ENCODE measurements at regions not wholly inside any gene's neighbourhood (a gene's known extent, or its start where the extent isn't known, plus 50 kb on each side); places are given as distances from the start of the nearest gene placed in this dataset.
"Not testable (repeated sequence)": the region's sequence is repeated elsewhere in the genome, so short reads cannot be mapped to it uniquely, and the experiment has no call there.

DNA sequence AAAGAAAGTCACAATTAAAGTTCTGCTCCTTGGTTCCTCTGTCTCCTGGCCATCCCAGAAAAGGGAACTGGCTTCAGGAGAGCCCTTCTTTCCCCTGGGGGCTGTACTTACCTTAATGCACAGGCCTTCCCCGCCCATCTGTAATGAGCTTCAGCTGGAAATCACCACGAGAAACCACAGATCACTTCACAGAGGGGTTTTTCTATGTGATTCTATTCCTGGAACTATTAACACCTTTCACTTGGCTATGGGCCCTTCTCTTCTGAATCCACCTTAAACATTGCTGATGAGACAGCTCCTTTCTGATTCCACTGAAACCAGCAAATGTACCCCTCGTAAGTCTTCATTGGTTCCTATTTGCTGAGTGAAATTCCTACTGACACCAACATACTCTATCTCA lies 80.7 kb downstream of the FOXF2 start:
- Histone ChIP-seq H3K9me3 (ENCODE audit: control insufficient read depth in 1 of 2, low read length in 2 of 2) (no peaks in the 10 kb centered on the region), H3K27ac (ENCODE audit: low read depth, low read length) (no peak overlapping the region), H3K9ac (ENCODE audit: low read depth in 1 of 2, low read length in 2 of 2) (no peak overlapping the region), H3K4me3 (ENCODE audit: low read depth in 1 of 2, low read length in 2 of 2) (no peak overlapping the region), H3K4me1 (ENCODE audit: control insufficient read depth in 1 of 2, insufficient read depth in 2 of 2, low read length in 2 of 2) (no peaks in the 10 kb centered on the region), H3K27me3 (ENCODE audit: control insufficient read depth in 1 of 2, insufficient read depth in 2 of 2, low read length in 2 of 2) (no peaks in the 10 kb centered on the region), H3K36me3 (ENCODE audit: control insufficient read depth in 1 of 2, insufficient read depth in 2 of 2, low read length in 2 of 2) (no peaks in the 10 kb centered on the region)

GRCh38 chr6:1472643-1473042 lies 83.3 kb downstream of the FOXF2 start:
- no peaks in the 10 kb centered on the region for H3K4me1 ChIP-seq (ENCODE audit: control insufficient read depth in 1 of 2, insufficient read depth in 2 of 2, low read length in 2 of 2)
- H3K4me3 ChIP-seq (ENCODE audit: low read depth in 1 of 2, low read length in 2 of 2): no peak overlapping the region
- no peaks in the 10 kb centered on the region for H3K27me3 ChIP-seq (ENCODE audit: control insufficient read depth in 1 of 2, insufficient read depth in 2 of 2, low read length in 2 of 2)
- no peaks in the 10 kb centered on the region for H3K36me3 ChIP-seq (ENCODE audit: control insufficient read depth in 1 of 2, insufficient read depth in 2 of 2, low read length in 2 of 2)
- H3K27ac ChIP-seq (ENCODE audit: low read depth, low read length): no peak overlapping the region
- no peak overlapping the region for H3K9ac ChIP-seq (ENCODE audit: low read depth in 1 of 2, low read length in 2 of 2)
- H3K9me3 ChIP-seq (ENCODE audit: control insufficient read depth in 1 of 2, low read length in 2 of 2): no peaks in the 10 kb centered on the region

- H3K27me3 ChIP-seq (ENCODE audit: control insufficient read depth in 1 of 2, insufficient read depth in 2 of 2, low read length in 2 of 2): no peaks in the 10 kb centered on the region
- no peak overlapping the region for H3K9ac ChIP-seq (ENCODE audit: low read depth in 1 of 2, low read length in 2 of 2)
Observed at GRCh38 chr6:1473166-1473565, 83.8 kb downstream of the FOXF2 start.

DNA sequence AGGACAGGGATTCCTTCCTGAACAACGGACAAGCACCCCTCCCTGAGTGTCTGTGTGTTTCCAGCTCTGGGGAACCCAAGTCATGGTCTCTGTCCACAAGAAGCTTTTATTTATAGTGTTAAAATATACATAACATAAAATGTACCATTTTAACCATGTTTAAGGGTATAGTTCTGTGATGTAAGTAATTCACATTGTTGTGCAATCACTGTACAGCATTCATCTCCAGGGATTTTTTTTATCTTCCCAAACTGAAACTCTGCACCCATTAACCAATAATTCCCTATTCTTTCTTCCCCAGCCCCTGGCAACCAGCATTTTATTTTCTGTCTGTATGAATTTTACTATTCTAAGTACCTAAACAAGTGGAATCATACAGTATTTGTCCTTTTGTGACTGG lies 84.2 kb downstream of the FOXF2 start:
- H3K27me3 ChIP-seq (ENCODE audit: control insufficient read depth in 1 of 2, insufficient read depth in 2 of 2, low read length in 2 of 2): no peaks in the 10 kb centered on the region
- H3K4me3 ChIP-seq (ENCODE audit: low read depth in 1 of 2, low read length in 2 of 2): no peak overlapping the region
- no peaks in the 10 kb centered on the region for H3K4me1 ChIP-seq (ENCODE audit: control insufficient read depth in 1 of 2, insufficient read depth in 2 of 2, low read length in 2 of 2)
- no peak overlapping the region for H3K9ac ChIP-seq (ENCODE audit: low read depth in 1 of 2, low read length in 2 of 2)
- no peak overlapping the region for H3K27ac ChIP-seq (ENCODE audit: low read depth, low read length)
- no peaks in the 10 kb centered on the region for H3K9me3 ChIP-seq (ENCODE audit: control insufficient read depth in 1 of 2, low read length in 2 of 2)
- H3K36me3 ChIP-seq (ENCODE audit: control insufficient read depth in 1 of 2, insufficient read depth in 2 of 2, low read length in 2 of 2): no peaks in the 10 kb centered on the region

More at GRCh38 chr6:1473166-1473565, 83.8 kb downstream of the FOXF2 start:
- H3K9me3 ChIP-seq (ENCODE audit: control insufficient read depth in 1 of 2, low read length in 2 of 2): no peaks in the 10 kb centered on the region
- no peak overlapping the region for H3K4me3 ChIP-seq (ENCODE audit: low read depth in 1 of 2, low read length in 2 of 2)
- no peaks in the 10 kb centered on the region for H3K36me3 ChIP-seq (ENCODE audit: control insufficient read depth in 1 of 2, insufficient read depth in 2 of 2, low read length in 2 of 2)
- no peak overlapping the region for H3K27ac ChIP-seq (ENCODE audit: low read depth, low read length)
- no peaks in the 10 kb centered on the region for H3K4me1 ChIP-seq (ENCODE audit: control insufficient read depth in 1 of 2, insufficient read depth in 2 of 2, low read length in 2 of 2)

DNA sequence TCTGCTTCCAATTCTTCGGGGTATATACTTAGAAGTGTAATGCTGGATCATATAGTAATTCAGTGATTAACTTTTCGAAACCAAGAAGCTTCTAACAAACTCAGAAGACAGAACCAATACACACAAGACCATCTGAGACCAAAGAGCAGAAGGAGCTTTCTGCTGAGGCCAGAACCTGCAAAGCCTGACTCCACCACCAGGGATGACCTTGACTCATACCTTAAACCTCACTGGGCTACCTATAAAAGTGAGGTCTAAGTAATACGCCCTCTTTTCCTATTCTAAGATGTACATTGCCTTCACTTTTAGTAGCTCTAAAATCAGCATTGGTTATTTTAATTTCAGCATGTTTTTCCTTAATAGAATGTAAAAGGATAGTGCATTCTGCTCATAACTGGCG lies 84.8 kb downstream of the FOXF2 start:
- no peaks in the 10 kb centered on the region for H3K36me3 ChIP-seq (ENCODE audit: control insufficient read depth in 1 of 2, insufficient read depth in 2 of 2, low read length in 2 of 2)
- no peak overlapping the region for H3K9ac ChIP-seq (ENCODE audit: low read depth in 1 of 2, low read length in 2 of 2)
- H3K9me3 ChIP-seq (ENCODE audit: control insufficient read depth in 1 of 2, low read length in 2 of 2): no peaks in the 10 kb centered on the region
- H3K27me3 ChIP-seq (ENCODE audit: control insufficient read depth in 1 of 2, insufficient read depth in 2 of 2, low read length in 2 of 2): no peaks in the 10 kb centered on the region
- H3K4me1 ChIP-seq (ENCODE audit: control insufficient read depth in 1 of 2, insufficient read depth in 2 of 2, low read length in 2 of 2): no peaks in the 10 kb centered on the region
- no peak overlapping the region for H3K4me3 ChIP-seq (ENCODE audit: low read depth in 1 of 2, low read length in 2 of 2)
- no peak overlapping the region for H3K27ac ChIP-seq (ENCODE audit: low read depth, low read length)

DNA sequence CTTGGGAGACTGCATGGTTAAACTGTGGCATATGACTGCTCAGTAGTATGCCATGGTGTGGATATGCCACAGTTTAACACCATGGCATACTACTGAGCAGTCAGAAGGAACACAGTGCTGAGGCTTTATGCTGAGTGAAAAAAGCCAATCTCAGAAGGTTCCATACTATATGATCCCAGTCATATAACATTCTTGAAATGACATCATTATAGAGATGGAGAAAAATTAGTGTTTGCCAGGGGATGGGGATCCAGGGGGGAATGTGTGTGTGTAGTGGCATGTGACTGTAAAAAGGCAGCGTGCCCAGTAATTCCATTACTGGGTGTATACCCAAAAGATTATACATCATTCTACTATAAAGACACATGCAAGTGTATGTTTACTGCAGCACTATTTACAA lies 85.8 kb downstream of the FOXF2 start:
- Histone ChIP-seq H3K4me3 (ENCODE audit: low read depth in 1 of 2, low read length in 2 of 2) (no peak overlapping the region), H3K27ac (ENCODE audit: low read depth, low read length) (no peak overlapping the region), H3K27me3 (ENCODE audit: control insufficient read depth in 1 of 2, insufficient read depth in 2 of 2, low read length in 2 of 2) (no peaks in the 10 kb centered on the region), H3K4me1 (ENCODE audit: control insufficient read depth in 1 of 2, insufficient read depth in 2 of 2, low read length in 2 of 2) (no peaks in the 10 kb centered on the region), H3K9me3 (ENCODE audit: control insufficient read depth in 1 of 2, low read length in 2 of 2) (no peaks in the 10 kb centered on the region), H3K36me3 (ENCODE audit: control insufficient read depth in 1 of 2, insufficient read depth in 2 of 2, low read length in 2 of 2) (no peaks in the 10 kb centered on the region), H3K9ac (ENCODE audit: low read depth in 1 of 2, low read length in 2 of 2) (no peak overlapping the region)

DNA sequence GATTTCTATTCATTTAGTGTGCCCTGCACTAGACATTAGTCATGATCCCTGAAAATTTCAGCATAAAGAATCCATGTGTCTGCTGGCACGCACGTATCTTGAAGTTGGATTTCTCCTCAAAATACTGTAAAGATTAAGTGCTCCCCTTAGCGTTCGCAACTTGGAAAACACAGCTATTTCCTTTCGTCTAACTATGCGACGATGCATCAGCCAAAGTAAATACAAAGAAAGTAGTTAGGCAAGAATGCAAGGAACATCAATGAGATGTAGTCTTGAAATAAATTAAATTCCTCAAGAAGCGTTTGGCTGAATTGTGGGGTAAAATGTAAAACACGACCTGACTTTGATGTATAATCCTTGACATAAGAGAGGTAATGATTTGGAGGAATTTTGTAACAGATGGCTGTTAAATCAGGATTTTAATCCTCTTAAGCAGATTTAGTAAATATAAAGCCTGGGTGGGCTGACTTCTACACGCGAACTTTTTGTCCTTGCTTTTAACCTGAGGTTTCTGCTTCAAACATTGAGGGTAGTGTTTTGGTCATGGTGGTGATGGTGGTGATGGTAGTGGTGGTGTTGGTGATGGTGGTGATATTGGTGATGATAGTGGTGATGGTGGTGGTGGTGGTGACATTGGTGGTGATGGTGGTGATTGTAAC lies 88.2 kb downstream of the FOXF2 start:
- H3K9ac ChIP-seq (ENCODE audit: low read depth in 1 of 2, low read length in 2 of 2): no peak overlapping the region
- no peaks in the 10 kb centered on the region for H3K4me1 ChIP-seq (ENCODE audit: control insufficient read depth in 1 of 2, insufficient read depth in 2 of 2, low read length in 2 of 2)
- H3K4me3 ChIP-seq (ENCODE audit: low read depth in 1 of 2, low read length in 2 of 2): no peak overlapping the region
- no peaks in the 10 kb centered on the region for H3K9me3 ChIP-seq (ENCODE audit: control insufficient read depth in 1 of 2, low read length in 2 of 2)
- no peaks in the 10 kb centered on the region for H3K36me3 ChIP-seq (ENCODE audit: control insufficient read depth in 1 of 2, insufficient read depth in 2 of 2, low read length in 2 of 2)
- no peak overlapping the region for H3K27ac ChIP-seq (ENCODE audit: low read depth, low read length)
- no peaks in the 10 kb centered on the region for H3K27me3 ChIP-seq (ENCODE audit: control insufficient read depth in 1 of 2, insufficient read depth in 2 of 2, low read length in 2 of 2)

- H3K36me3 ChIP-seq (ENCODE audit: control insufficient read depth in 1 of 2, insufficient read depth in 2 of 2, low read length in 2 of 2); H3K9me3 ChIP-seq (ENCODE audit: control insufficient read depth in 1 of 2, low read length in 2 of 2); H3K27ac ChIP-seq (ENCODE audit: low read depth, low read length); H3K4me3 ChIP-seq (ENCODE audit: low read depth in 1 of 2, low read length in 2 of 2); H3K27me3 ChIP-seq (ENCODE audit: control insufficient read depth in 1 of 2, insufficient read depth in 2 of 2, low read length in 2 of 2); H3K9ac ChIP-seq (ENCODE audit: low read depth in 1 of 2, low read length in 2 of 2); H3K4me1 ChIP-seq (ENCODE audit: control insufficient read depth in 1 of 2, insufficient read depth in 2 of 2, low read length in 2 of 2): not testable (repeated sequence)
Observed at GRCh38 chr6:1478163-1478826, 88.9 kb downstream of the FOXF2 start.

DNA sequence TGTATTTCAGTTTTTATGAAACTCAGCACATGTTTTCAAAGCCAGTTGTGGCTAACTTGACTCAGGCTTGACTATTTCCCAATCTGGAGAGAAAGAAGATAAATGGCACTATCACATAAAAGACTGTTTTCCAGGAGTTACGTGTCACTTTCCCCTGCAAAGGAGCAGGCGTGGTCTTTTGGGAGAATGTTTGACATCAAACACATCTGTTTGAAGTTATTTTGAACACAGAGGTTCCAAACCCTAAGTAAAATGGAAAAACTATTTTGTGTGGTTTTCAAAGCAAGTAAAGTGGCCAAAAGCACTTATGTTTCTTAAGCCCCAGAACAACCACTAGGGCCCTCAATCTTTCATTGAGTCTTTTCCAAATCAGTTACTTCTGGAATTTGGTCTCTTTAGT lies 89.7 kb downstream of the FOXF2 start:
- H3K4me3 ChIP-seq (ENCODE audit: low read depth in 1 of 2, low read length in 2 of 2): no peak overlapping the region
- H3K4me1 ChIP-seq (ENCODE audit: control insufficient read depth in 1 of 2, insufficient read depth in 2 of 2, low read length in 2 of 2): no peaks in the 10 kb centered on the region
- H3K9me3 ChIP-seq (ENCODE audit: control insufficient read depth in 1 of 2, low read length in 2 of 2): no peaks in the 10 kb centered on the region
- no peaks in the 10 kb centered on the region for H3K27me3 ChIP-seq (ENCODE audit: control insufficient read depth in 1 of 2, insufficient read depth in 2 of 2, low read length in 2 of 2)
- H3K27ac ChIP-seq (ENCODE audit: low read depth, low read length): no peak overlapping the region
- H3K36me3 ChIP-seq (ENCODE audit: control insufficient read depth in 1 of 2, insufficient read depth in 2 of 2, low read length in 2 of 2): no peaks in the 10 kb centered on the region
- H3K9ac ChIP-seq (ENCODE audit: low read depth in 1 of 2, low read length in 2 of 2): no peak overlapping the region

GRCh38 chr6:1479601-1480221 lies 90.3 kb downstream of the FOXF2 start:
- Histone ChIP-seq H3K36me3 (ENCODE audit: control insufficient read depth in 1 of 2, insufficient read depth in 2 of 2, low read length in 2 of 2) (no peaks in the 10 kb centered on the region), H3K9me3 (ENCODE audit: control insufficient read depth in 1 of 2, low read length in 2 of 2) (no peaks in the 10 kb centered on the region), H3K27ac (ENCODE audit: low read depth, low read length) (no peak overlapping the region), H3K4me3 (ENCODE audit: low read depth in 1 of 2, low read length in 2 of 2) (no peak overlapping the region), H3K4me1 (ENCODE audit: control insufficient read depth in 1 of 2, insufficient read depth in 2 of 2, low read length in 2 of 2) (no peaks in the 10 kb centered on the region), H3K27me3 (ENCODE audit: control insufficient read depth in 1 of 2, insufficient read depth in 2 of 2, low read length in 2 of 2) (no peaks in the 10 kb centered on the region), H3K9ac (ENCODE audit: low read depth in 1 of 2, low read length in 2 of 2) (no peak overlapping the region)

Measured in duodenal mucosa (tissue), 2 donors.